K562 (cell line): ENCODE measurements at regions not wholly inside any gene's neighbourhood (a gene's known extent, or its start where the extent isn't known, plus 50 kb on each side); places are given as distances from the start of the nearest gene placed in this dataset.

Source experiments
- ELF1 ChIP-seq: fragments of 200-800 bp; sonication (Bioruptor generic); IDR thresholded peaks from 2 replicates; pipeline ENCODE4 v1.6.1; 2016; ENCODE audit warnings: missing genetic modification characterization, missing compliant biosample characterization
- HMG20A ChIP-seq: fragments of 450-650 bp; formaldehyde crosslinking; conservative IDR thresholded peaks from 2 replicates; pipeline ENCODE4 v1.4.0; 2020; ENCODE audit warnings: mild to moderate bottlenecking, mixed read lengths
- HNRNPUL1 ChIP-seq: fragments of 200-400 bp; formaldehyde crosslinking; IDR thresholded peaks from 2 replicates; pipeline ENCODE4 v1.6.1; 2017; ENCODE audit warnings: low read length
- IRF2 ChIP-seq: sonication (generic); formaldehyde crosslinking; IDR thresholded peaks from 2 replicates; pipeline ENCODE4 v1.8.1; 2022; ENCODE audit warnings: mild to moderate bottlenecking, missing genetic modification reagents
- MEF2D ChIP-seq: conservative IDR thresholded peaks from 2 replicates; pipeline ENCODE4 v1.6.1; 2016; ENCODE audit warnings: low read depth, missing genetic modification characterization, missing compliant biosample characterization
- MXI1 ChIP-seq: IDR thresholded peaks from 2 replicates; pipeline ENCODE4 v1.6.1; 2011; ENCODE audit warnings: low read depth, mild to moderate bottlenecking, improper control_type of control experiment, low read length
- POLR2A ChIP-seq: fragments of 450-650 bp; conservative IDR thresholded peaks from 2 replicates; pipeline ENCODE4 v1.6.1; 2016
- RNF2 ChIP-seq: sonication (generic); IDR thresholded peaks from 2 replicates; pipeline ENCODE4 v1.6.1; 2016
- TFAM ChIP-seq: fragments of 250-450 bp; sonication (Bioruptor Pico); conservative IDR thresholded peaks from 2 replicates; pipeline ENCODE4 v1.5.0; 2021; ENCODE audit warnings: mild to moderate bottlenecking, moderate library complexity
- ZMIZ1 ChIP-seq, 2 experiments: fragments of 150-350 bp in 1 of 2; IDR thresholded peaks; 2 replicates each; pipeline ENCODE4 v1.6.1; 2012 to 2016; ENCODE audit warnings: low read depth in 2 of 2, low read length in 2 of 2, mild to moderate bottlenecking in 1 of 2, moderate library complexity in 1 of 2
- ZNF347 ChIP-seq: fragments of 450-650 bp; formaldehyde crosslinking; IDR thresholded peaks from 2 replicates; pipeline ENCODE4 v1.4.0; 2020; ENCODE audit warnings: low read depth, mild to moderate bottlenecking, moderate library complexity
- TF ChIP-seq, protein P1 (sequence below), 3 experiments: IDR thresholded peaks in 2 of 3; conservative IDR thresholded peaks in 1 of 3; 2 replicates each; pipeline ENCODE4 v1.5.1; 2011 to 2012; ENCODE audit warnings: low read length in 3 of 3, mild to moderate bottlenecking in 3 of 3, control low read depth in 2 of 3, improper control_type of control experiment in 1 of 3, inconsistent platforms in 1 of 3, low read depth in 1 of 3, mixed read lengths in 1 of 3, moderate library complexity in 1 of 3; ENCODE audit not compliant: insufficient read depth in 2 of 3

DNA sequence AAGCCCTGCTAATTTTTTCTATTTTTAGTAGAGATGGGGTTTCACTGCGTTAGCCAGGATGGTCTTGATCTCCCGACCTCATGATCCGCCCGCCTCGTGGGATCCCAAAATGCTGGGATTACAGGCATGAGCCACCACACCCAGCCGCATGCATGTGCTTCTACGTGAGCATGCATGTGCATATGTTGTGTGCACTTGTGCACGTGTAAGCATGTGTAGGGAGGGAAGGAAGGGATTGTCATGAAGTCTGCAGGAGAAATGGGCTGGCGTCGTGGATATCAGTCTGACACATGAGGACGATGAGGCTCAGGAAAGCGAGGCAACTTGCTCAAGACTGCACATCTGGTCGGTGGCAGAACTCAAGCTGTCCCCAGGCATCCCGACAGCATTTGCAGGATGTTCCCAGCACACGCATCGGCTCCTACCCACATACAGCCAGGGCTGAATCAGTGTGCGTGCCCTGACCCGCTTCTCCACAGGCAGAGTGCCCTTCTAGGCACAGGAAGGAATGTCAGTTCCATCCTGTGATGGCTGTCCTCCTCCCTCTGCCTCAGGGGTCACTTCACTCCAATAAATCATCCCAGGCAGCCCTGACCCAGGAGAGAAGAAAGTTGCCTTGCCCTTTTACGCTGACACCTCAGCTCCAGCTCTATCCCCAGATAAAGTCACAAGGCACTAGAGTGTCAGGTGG, 49.9 kb upstream of the SLC14A2 start:
- TF ChIP-seq RNF2: no peak
- no peak for TF ChIP-seq MXI1
- no peak for TF ChIP-seq IRF2
- TF ChIP-seq, protein P1, sequence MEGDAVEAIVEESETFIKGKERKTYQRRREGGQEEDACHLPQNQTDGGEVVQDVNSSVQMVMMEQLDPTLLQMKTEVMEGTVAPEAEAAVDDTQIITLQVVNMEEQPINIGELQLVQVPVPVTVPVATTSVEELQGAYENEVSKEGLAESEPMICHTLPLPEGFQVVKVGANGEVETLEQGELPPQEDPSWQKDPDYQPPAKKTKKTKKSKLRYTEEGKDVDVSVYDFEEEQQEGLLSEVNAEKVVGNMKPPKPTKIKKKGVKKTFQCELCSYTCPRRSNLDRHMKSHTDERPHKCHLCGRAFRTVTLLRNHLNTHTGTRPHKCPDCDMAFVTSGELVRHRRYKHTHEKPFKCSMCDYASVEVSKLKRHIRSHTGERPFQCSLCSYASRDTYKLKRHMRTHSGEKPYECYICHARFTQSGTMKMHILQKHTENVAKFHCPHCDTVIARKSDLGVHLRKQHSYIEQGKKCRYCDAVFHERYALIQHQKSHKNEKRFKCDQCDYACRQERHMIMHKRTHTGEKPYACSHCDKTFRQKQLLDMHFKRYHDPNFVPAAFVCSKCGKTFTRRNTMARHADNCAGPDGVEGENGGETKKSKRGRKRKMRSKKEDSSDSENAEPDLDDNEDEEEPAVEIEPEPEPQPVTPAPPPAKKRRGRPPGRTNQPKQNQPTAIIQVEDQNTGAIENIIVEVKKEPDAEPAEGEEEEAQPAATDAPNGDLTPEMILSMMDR (IDR thresholded peaks at IDR 0.05 in 2 of 3, conservative IDR thresholded peaks at IDR 0.05 in 1 of 3; ENCODE audit: insufficient read depth in 2 of 3, low read depth in 1 of 3, low read length in 3 of 3): no peak
- no peak for TF ChIP-seq HMG20A (CRISPR knock-in tag)
- no peak for TF ChIP-seq POLR2A
- no peak for TF ChIP-seq HNRNPUL1
- no peak for TF ChIP-seq ZMIZ1 (IDR thresholded peaks at IDR 0.05; ENCODE audit: low read depth in 2 of 2, low read length in 2 of 2)
- no peak for TF ChIP-seq MEF2D
- TF ChIP-seq TFAM (CRISPR knock-in tag): no peak
- no peak for TF ChIP-seq ELF1
- TF ChIP-seq ZNF347 (CRISPR knock-in tag): no peak
